MM.1S (cell line): ENCODE measurements at regions not wholly inside any gene's neighbourhood (a gene's known extent, or its start where the extent isn't known, plus 50 kb on each side); places are given as distances from the start of the nearest gene placed in this dataset.
A peak's percentile ranks its signal among the peaks of the same experiment; 100 is the strongest.

ENCODE experiments used
- DNase-seq: peaks from one replicate; pipeline ENCODE4 v3.0.0-alpha.2; 2015
- H2AFZ ChIP-seq: fragments of 300-600 bp; sonication (generic); 2 replicates; pipeline ENCODE4 v1.6.0; 2016; ENCODE audit warnings: antibody characterized with exemption, low read length
- H3F3A ChIP-seq: fragments of 300-600 bp; sonication (generic); 2 replicates; pipeline ENCODE4 v1.6.1; 2016; ENCODE audit warnings: mild to moderate bottlenecking, antibody characterized with exemption, low read length, moderate library complexity, mixed read lengths; ENCODE audit not compliant: insufficient read depth
- H3K27ac ChIP-seq: fragments of 300-600 bp; sonication (generic); 2 replicates; pipeline ENCODE4 v1.5.1; 2016; ENCODE audit warnings: mild to moderate bottlenecking, low read length
- H3K27me3 ChIP-seq: fragments of 300-600 bp; sonication (generic); replicated peaks from 2 replicates; pipeline ENCODE4 v1.6.0; 2016; ENCODE audit warnings: low read length; ENCODE audit not compliant: insufficient read depth
- H3K36me3 ChIP-seq: fragments of 300-600 bp; sonication (generic); replicated peaks from 2 replicates; pipeline ENCODE4 v1.6.1; 2016; ENCODE audit warnings: mild to moderate bottlenecking, low read length, mixed read lengths; ENCODE audit not compliant: insufficient read depth
- H3K4me1 ChIP-seq: fragments of 300-600 bp; sonication (generic); 2 replicates; pipeline ENCODE4 v1.6.1; 2016; ENCODE audit warnings: low read length, mixed read lengths
- H3K4me2 ChIP-seq: fragments of 300-600 bp; sonication (generic); 2 replicates; pipeline ENCODE4 v1.6.0; 2016; ENCODE audit warnings: low read depth, low read length
- H3K4me3 ChIP-seq: fragments of 300-600 bp; sonication (generic); 2 replicates; pipeline ENCODE4 v1.5.1; 2016; ENCODE audit warnings: low read length, mixed read lengths
- H3K79me2 ChIP-seq: fragments of 300-600 bp; sonication (generic); 2 replicates; pipeline ENCODE4 v1.6.1; 2016; ENCODE audit warnings: mixed run types, low read length, mixed read lengths
- H3K9ac ChIP-seq: fragments of 300-600 bp; sonication (generic); 2 replicates; pipeline ENCODE4 v1.6.1; 2016; ENCODE audit warnings: low read length, mixed read lengths
- H3K9me2 ChIP-seq: fragments of 300-600 bp; sonication (generic); replicated peaks from 2 replicates; pipeline ENCODE4 v1.6.1; 2016; ENCODE audit warnings: mild to moderate bottlenecking, low read length, mixed read lengths; ENCODE audit not compliant: insufficient read depth
- H3K9me3 ChIP-seq: fragments of 300-600 bp; sonication (generic); replicated peaks from 2 replicates; pipeline ENCODE4 v1.6.1; 2016; ENCODE audit warnings: mild to moderate bottlenecking, low read length, mixed read lengths; ENCODE audit not compliant: insufficient read depth
- H4K20me1 ChIP-seq: fragments of 300-600 bp; sonication (generic); 2 replicates; pipeline ENCODE4 v1.6.1; 2016; ENCODE audit warnings: mild to moderate bottlenecking, low read length, moderate library complexity, mixed read lengths; ENCODE audit not compliant: insufficient read depth
- EZH2 ChIP-seq: fragments of 300-600 bp; sonication (generic); optimal IDR thresholded peaks from 2 replicates; pipeline ENCODE3; 2017; ENCODE audit warnings: low read depth, mild to moderate bottlenecking, antibody characterized with exemption, low read length, mixed read lengths
- EZH2phosphoT487 ChIP-seq: fragments of 300-600 bp; sonication (generic); IDR thresholded peaks from 2 replicates; pipeline ENCODE4 v1.6.1; 2018; ENCODE audit warnings: antibody characterized with exemption, low read length
- TF ChIP-seq, protein P1 (sequence below): fragments of 300-600 bp; sonication (generic); IDR thresholded peaks from 2 replicates; pipeline ENCODE4 v1.5.1; 2016; ENCODE audit warnings: antibody characterized with exemption, low read length, mixed read lengths

DNA sequence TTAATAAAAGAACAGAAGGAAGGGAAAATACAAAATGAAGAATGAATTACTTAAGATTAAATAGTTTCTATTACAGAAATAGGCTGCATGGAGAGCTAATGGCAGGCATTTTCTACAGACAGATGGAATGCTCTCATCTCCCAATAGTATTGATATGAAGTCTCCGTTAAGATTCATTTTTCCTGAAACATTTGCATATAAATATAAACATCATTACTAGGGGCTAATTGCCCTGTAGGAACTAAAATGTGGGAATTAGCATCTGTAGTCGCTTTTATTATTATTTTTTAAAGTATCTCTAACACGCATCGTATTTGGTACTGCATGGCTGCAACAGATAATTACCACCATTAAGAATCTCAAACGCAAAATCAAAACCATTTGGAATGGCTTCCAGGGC is 2275.5 kb downstream of the MAT2B start:
- Histone ChIP-seq H4K20me1 (no peaks in the 10 kb centered on the region), H3F3A (no peaks in the 10 kb centered on the region), H3K4me2 (no peak overlapping the region), H3K4me3 (no peak overlapping the region), H3K27ac (no peak overlapping the region), H3K27me3 (no peaks in the 10 kb centered on the region), H3K4me1 (no peaks in the 10 kb centered on the region), H3K9ac (no peak overlapping the region), H2AFZ (no peak overlapping the region), H3K36me3 (no peaks in the 10 kb centered on the region), H3K9me3 (no peaks in the 10 kb centered on the region), H3K9me2 (no peaks in the 10 kb centered on the region), H3K79me2 (no peaks in the 10 kb centered on the region)
- no peak for DNase-seq
- TF ChIP-seq EZH2phosphoT487 = no peak
- TF ChIP-seq EZH2 = no peak
- TF ChIP-seq, protein P1, sequence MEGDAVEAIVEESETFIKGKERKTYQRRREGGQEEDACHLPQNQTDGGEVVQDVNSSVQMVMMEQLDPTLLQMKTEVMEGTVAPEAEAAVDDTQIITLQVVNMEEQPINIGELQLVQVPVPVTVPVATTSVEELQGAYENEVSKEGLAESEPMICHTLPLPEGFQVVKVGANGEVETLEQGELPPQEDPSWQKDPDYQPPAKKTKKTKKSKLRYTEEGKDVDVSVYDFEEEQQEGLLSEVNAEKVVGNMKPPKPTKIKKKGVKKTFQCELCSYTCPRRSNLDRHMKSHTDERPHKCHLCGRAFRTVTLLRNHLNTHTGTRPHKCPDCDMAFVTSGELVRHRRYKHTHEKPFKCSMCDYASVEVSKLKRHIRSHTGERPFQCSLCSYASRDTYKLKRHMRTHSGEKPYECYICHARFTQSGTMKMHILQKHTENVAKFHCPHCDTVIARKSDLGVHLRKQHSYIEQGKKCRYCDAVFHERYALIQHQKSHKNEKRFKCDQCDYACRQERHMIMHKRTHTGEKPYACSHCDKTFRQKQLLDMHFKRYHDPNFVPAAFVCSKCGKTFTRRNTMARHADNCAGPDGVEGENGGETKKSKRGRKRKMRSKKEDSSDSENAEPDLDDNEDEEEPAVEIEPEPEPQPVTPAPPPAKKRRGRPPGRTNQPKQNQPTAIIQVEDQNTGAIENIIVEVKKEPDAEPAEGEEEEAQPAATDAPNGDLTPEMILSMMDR = no peak

DNA sequence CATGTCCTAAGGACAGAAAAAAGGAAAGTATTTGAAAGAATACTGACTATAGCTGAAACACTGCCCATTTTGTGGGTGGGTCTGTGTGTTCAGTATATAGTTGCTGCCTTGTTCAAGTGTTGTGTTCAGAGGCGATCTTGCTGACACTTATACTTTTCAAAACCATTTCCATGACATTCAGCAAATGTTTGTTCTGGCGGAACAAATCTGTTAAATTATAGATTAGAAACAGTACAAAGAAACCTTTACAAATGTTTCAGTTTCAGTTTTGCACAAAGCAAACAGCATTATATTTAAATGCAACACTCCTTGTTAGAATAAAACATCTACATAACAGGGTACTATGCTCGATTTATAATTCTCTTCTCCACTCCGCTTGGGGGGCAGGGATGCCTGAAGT is 2276.3 kb downstream of the MAT2B start:
- peak; percentile 25 for DNase-seq
- Histone ChIP-seq H2AFZ (no peak overlapping the region), H3F3A (no peaks in the 10 kb centered on the region), H3K9me2 (no peaks in the 10 kb centered on the region), H3K9ac (no peak overlapping the region), H3K27me3 (no peaks in the 10 kb centered on the region), H3K4me1 (no peaks in the 10 kb centered on the region), H3K27ac (no peak overlapping the region), H3K79me2 (no peaks in the 10 kb centered on the region), H4K20me1 (no peaks in the 10 kb centered on the region), H3K4me3 (no peak overlapping the region), H3K9me3 (no peaks in the 10 kb centered on the region), H3K4me2 (no peak overlapping the region), H3K36me3 (no peaks in the 10 kb centered on the region)
- TF ChIP-seq EZH2 (no peak), EZH2phosphoT487 (no peak)
- TF ChIP-seq, protein P1 = no peak

DNA sequence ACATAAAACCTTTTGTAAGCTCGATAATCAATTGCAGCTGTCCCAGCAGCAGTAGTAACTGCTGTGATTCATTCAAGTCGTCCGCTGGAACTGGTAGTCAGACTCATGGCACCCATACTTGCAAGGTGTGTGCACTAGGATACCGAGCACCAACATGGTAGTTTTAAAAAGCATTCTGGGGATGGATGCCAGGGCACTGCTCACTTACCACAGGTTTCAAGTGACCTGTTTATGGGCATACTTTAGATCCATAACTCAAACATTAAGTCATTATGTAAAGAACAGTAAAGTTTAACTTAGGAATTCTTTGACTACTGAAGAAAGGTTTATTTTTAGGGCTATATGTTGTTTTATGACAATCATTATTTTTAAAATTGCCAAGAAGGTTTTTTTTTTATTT is 2277.6 kb downstream of the MAT2B start:
- Histone ChIP-seq H2AFZ (no peak overlapping the region), H4K20me1 (no peaks in the 10 kb centered on the region), H3K27ac (no peak overlapping the region), H3K9ac (no peak overlapping the region), H3K4me2 (no peak overlapping the region), H3K36me3 (no peaks in the 10 kb centered on the region), H3K4me1 (no peaks in the 10 kb centered on the region), H3K9me2 (no peaks in the 10 kb centered on the region), H3K27me3 (no peaks in the 10 kb centered on the region), H3K79me2 (no peaks in the 10 kb centered on the region), H3F3A (no peaks in the 10 kb centered on the region), H3K9me3 (no peaks in the 10 kb centered on the region), H3K4me3 (no peak overlapping the region)
- TF ChIP-seq EZH2 (no peak), EZH2phosphoT487 (no peak)
- TF ChIP-seq, protein P1 = no peak
- DNase-seq = no peak
